ENCODE measurements at regions not wholly inside any gene's neighbourhood (a gene's known extent, or its start where the extent isn't known, plus 50 kb on each side); places are given as distances from the start of the nearest gene placed in this dataset.
"Not testable (repeated sequence)": the region's sequence is repeated elsewhere in the genome, so short reads cannot be mapped to it uniquely, and the experiment has no call there.

GRCh38 chr18:10318691-10318970 lies 135.8 kb upstream of the APCDD1 start:
- peak; percentile 73 for DNase-seq

GRCh38 chr18:10319026-10319425 lies 135.4 kb upstream of the APCDD1 start:
- no peak for DNase-seq

- DNase-seq, result no peak
These were observed 134.4 kb upstream of the APCDD1 start for GRCh38 chr18:10319914-10320600.

- DNase-seq, result peak; percentile 64
These were observed 133.6 kb upstream of the APCDD1 start for GRCh38 chr18:10320791-10321190.

GRCh38 chr18:10321576-10321975 lies 132.9 kb upstream of the APCDD1 start:
- no peak for DNase-seq

GRCh38 chr18:10322004-10322403 lies 132.4 kb upstream of the APCDD1 start:
- no peak for DNase-seq

- DNase-seq, result no peak
These were observed 132.0 kb upstream of the APCDD1 start for GRCh38 chr18:10322435-10322834.

- peak; percentile 74 for DNase-seq
These were observed 125.3 kb upstream of the APCDD1 start for GRCh38 chr18:10329101-10329500.

GRCh38 chr18:10330428-10330827 lies 124.0 kb upstream of the APCDD1 start:
- DNase-seq, result no peak

- no peak for DNase-seq
These were observed 122.0 kb upstream of the APCDD1 start for GRCh38 chr18:10332452-10332851.

GRCh38 chr18:10336749-10337350 lies 117.6 kb upstream of the APCDD1 start:
- peak; percentile 15 for DNase-seq

- no peak for DNase-seq
These were observed 113.6 kb upstream of the APCDD1 start for GRCh38 chr18:10340821-10341220.

- no peak for DNase-seq
These were observed 110.7 kb upstream of the APCDD1 start for GRCh38 chr18:10343778-10344177.

- DNase-seq, result no peak
These were observed 107.6 kb upstream of the APCDD1 start for GRCh38 chr18:10346749-10347415.

GRCh38 chr18:10349561-10349960 lies 104.9 kb upstream of the APCDD1 start:
- DNase-seq, result peak; percentile 59

GRCh38 chr18:10350661-10351060 lies 103.8 kb upstream of the APCDD1 start:
- no peak for DNase-seq

GRCh38 chr18:10351219-10351818 lies 103.1 kb upstream of the APCDD1 start:
- peak; percentile 94 for DNase-seq

GRCh38 chr18:10351858-10352257 lies 102.6 kb upstream of the APCDD1 start:
- DNase-seq, result no peak

GRCh38 chr18:10352671-10353070 lies 101.8 kb upstream of the APCDD1 start:
- DNase-seq, result no peak

GRCh38 chr18:10353791-10354190 lies 100.6 kb upstream of the APCDD1 start:
- DNase-seq, result peak; percentile 91

GRCh38 chr18:10354241-10354811 lies 100.1 kb upstream of the APCDD1 start:
- DNase-seq, result no peak

GRCh38 chr18:10354890-10355289 lies 99.5 kb upstream of the APCDD1 start:
- DNase-seq, result no peak

- not testable (repeated sequence) for DNase-seq
These were observed 97.4 kb upstream of the APCDD1 start for GRCh38 chr18:10356999-10357398.
